ENCODE measurements at regions not wholly inside any gene's neighbourhood (a gene's known extent, or its start where the extent isn't known, plus 50 kb on each side); places are given as distances from the start of the nearest gene placed in this dataset.

DNA sequence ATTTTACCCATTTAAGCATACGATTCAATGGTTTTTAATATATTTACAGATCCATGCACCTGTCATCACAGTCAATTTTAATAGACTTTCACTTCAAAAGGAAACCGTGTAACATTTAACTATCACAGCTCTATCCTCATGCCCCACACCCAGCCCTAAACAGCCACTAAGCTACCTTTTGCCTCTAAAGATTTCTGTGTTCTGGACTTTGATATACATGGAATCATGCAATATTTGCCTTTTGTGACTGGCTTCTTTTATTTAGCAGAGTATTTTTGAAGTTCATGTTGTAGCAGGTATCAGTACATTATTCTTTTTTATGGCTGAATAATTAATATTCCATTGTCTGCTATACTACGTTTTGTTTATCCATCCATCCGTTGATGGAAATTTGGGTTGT, 50.3 kb upstream of the STX16 start:
- no peak overlapping the region for H3K27ac ChIP-seq
- intact Hi-C loops (cut with DNase I; ENCODE audit: low total_unique reads): loop anchor here (10.0 kb wide), 1 partner anchor 54 kb away; the partner anchor contains the start of gene STX16
- 89 to 90% methylated on average over 4 of the region's 4 CpGs for WGBS, 2 donors

DNA sequence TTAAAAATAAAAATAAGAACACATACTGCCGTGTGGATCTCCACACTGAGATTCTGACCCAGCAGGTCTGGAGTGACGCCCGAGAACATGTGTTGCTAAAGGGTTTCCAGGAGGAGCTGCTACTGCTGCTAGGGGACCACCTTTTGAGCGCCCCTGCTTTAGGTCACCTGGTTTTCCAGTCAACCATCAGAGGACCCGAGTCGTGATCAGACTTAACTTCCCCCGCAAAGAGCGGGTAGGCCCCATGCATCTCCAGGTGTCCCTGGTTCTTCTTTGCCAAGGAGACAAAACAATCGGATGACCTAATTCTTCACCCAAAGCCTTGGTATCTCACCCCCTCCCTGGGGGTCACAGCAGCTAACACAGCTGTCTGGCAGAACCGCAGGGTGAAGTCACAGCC, 51.1 kb upstream of the STX16 start:
- H3K4me3 ChIP-seq: no peak overlapping the region
- WGBS, 2 donors: 87 to 93% methylated on average over 8 to 10 of the region's 10 CpGs
- no peak for TF ChIP-seq POLR2A (IDR thresholded peaks at IDR 0.05)
- TF ChIP-seq, protein P1, sequence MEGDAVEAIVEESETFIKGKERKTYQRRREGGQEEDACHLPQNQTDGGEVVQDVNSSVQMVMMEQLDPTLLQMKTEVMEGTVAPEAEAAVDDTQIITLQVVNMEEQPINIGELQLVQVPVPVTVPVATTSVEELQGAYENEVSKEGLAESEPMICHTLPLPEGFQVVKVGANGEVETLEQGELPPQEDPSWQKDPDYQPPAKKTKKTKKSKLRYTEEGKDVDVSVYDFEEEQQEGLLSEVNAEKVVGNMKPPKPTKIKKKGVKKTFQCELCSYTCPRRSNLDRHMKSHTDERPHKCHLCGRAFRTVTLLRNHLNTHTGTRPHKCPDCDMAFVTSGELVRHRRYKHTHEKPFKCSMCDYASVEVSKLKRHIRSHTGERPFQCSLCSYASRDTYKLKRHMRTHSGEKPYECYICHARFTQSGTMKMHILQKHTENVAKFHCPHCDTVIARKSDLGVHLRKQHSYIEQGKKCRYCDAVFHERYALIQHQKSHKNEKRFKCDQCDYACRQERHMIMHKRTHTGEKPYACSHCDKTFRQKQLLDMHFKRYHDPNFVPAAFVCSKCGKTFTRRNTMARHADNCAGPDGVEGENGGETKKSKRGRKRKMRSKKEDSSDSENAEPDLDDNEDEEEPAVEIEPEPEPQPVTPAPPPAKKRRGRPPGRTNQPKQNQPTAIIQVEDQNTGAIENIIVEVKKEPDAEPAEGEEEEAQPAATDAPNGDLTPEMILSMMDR (IDR thresholded peaks at IDR 0.05): no peak
- no peak for DNase-seq
- H3K27me3 ChIP-seq: no peaks in the 10 kb centered on the region
- peaks cover 3% of the 10 kb centered on the region for H3K4me1 ChIP-seq
- no peaks in the 10 kb centered on the region for H3K9me3 ChIP-seq
- H3K27ac ChIP-seq: no peak overlapping the region
- intact Hi-C loops (cut with DNase I; ENCODE audit: low total_unique reads): loop anchor here (10.0 kb wide), 1 partner anchor 55 kb away; the partner anchor contains the start of gene STX16
- H3K36me3 ChIP-seq (ENCODE audit: low read depth, missing control alignments): no peaks in the 10 kb centered on the region

More for the DNA sequence above, 50.3 kb upstream of the STX16 start:
- no peak for TF ChIP-seq POLR2A (IDR thresholded peaks at IDR 0.05)
- TF ChIP-seq, protein P1 (IDR thresholded peaks at IDR 0.05): no peak
- Histone ChIP-seq H3K4me1 (peaks cover 3% of the 10 kb centered on the region), H3K4me3 (no peak overlapping the region), H3K36me3 (ENCODE audit: low read depth, missing control alignments) (no peaks in the 10 kb centered on the region), H3K27me3 (no peaks in the 10 kb centered on the region), H3K9me3 (no peaks in the 10 kb centered on the region)
- no peak for DNase-seq

DNA sequence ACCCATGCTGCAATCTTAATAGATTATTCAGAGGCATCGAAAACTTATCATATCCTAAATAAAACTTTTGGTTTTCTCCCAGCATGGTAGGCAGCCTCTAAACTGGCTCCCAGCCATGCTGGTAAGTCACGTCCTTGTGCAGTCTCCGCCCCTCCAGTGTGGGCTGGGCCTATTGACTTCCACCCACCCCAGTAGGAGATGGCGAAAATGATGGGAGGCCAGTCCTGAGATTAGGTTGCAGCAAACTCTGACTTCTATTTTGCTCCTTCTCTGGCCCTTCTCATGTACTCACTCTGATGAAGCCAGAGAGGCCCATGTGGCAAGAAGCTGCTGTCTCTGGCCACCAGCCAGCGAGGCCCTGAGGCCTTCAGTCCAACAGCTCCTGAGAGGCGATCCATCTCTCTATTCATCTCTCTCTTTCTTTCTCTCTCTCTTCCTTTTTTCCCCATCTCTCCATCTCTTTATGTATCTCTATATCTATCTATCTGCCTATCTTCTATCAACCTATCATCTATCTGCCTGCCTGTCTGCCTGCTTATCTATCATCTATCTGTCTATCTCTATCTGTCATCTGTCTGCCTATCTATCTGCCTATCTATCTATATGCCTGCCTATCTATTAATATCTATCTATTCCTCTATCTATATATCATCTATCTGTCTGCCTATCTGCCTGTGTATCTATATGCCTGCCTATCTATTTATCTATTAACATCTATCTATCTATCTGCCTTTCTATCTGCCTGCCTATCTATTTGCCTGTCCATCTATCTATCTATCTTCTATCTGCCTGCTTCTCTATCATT, 52.7 kb upstream of the STX16 start:
- no peak overlapping the region for H3K27ac ChIP-seq
- 61 to 68% methylated on average over 6 of the region's 6 CpGs for WGBS, 2 donors
- H3K9me3 ChIP-seq: no peaks in the 10 kb centered on the region
- H3K36me3 ChIP-seq (ENCODE audit: low read depth, missing control alignments): no peaks in the 10 kb centered on the region
- peak; percentile 39 for DNase-seq
- H3K27me3 ChIP-seq: no peaks in the 10 kb centered on the region
- TF ChIP-seq, protein P1 (IDR thresholded peaks at IDR 0.05): no peak
- no peak for TF ChIP-seq POLR2A (IDR thresholded peaks at IDR 0.05)
- intact Hi-C loops (cut with DNase I; ENCODE audit: low total_unique reads): no loop called here
- no peaks in the 10 kb centered on the region for H3K4me1 ChIP-seq
- H3K4me3 ChIP-seq: no peak overlapping the region

DNA sequence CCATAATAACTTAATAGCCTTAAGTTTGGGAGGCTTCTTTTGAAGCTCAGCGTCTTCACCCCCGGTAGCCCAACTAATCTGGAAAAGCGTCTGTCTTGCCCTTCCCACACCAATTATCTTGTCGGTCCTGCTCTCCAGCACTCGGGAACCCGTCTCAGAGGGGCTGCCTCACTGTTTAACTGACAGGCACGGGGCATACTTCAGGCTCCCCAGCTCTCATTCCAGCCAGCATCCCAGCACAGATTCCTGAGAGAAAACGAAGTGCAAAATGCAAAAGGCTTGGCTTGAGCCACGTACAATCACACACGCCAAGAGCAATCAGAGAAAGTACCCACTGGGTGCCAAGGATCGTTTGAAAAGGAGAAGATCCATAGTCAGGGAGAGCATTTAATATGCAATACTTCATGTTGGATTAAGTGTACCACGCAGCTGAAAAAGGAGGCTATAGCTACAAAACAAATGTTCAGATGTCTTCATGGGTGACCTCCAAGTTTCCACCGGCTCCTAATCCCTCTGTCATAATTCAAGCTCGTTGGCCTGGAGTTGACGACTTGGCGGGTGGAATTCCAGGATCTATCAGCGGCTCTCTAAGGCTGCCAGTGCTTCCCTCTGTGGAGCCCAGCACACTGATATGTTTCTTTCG, 53.7 kb upstream of the STX16 start:
- Histone ChIP-seq H3K36me3 (ENCODE audit: low read depth, missing control alignments) (no peaks in the 10 kb centered on the region), H3K9me3 (no peaks in the 10 kb centered on the region), H3K27ac (no peak overlapping the region), H3K4me3 (no peak overlapping the region), H3K4me1 (no peaks in the 10 kb centered on the region), H3K27me3 (no peaks in the 10 kb centered on the region)
- intact Hi-C loops (cut with DNase I; ENCODE audit: low total_unique reads): no loop called here
- peak; percentile 49 for DNase-seq
- 41 to 48% methylated on average over 17 to 18 of the region's 18 CpGs for WGBS, 2 donors
- TF ChIP-seq POLR2A (IDR thresholded peaks at IDR 0.05): no peak
- TF ChIP-seq, protein P1 (IDR thresholded peaks at IDR 0.05): no peak

Data from testis (tissue), 2 donors.